B cell (primary cell): ENCODE measurements at regions not wholly inside any gene's neighbourhood (a gene's known extent, or its start where the extent isn't known, plus 50 kb on each side); places are given as distances from the start of the nearest gene placed in this dataset.

Experiments used
- CTCF ChIP-seq: fragments of 200-600 bp; IDR thresholded peaks from one replicate; pipeline ENCODE4 v1.8.0; 2022; ENCODE audit warnings: antibody characterized with exemption, mild to moderate bottlenecking
- EZH2 ChIP-seq: IDR thresholded peaks from 2 replicates; pipeline ENCODE4 v1.6.1; 2012; ENCODE audit warnings: borderline replicate concordance, low read depth, mild to moderate bottlenecking, moderate library complexity, low read length; ENCODE audit not compliant: insufficient read depth, poor library complexity, severe bottlenecking

GRCh38 chr6:160931378-160932310 lies 59.9 kb upstream of the MAP3K4 start:
- TF ChIP-seq CTCF, result no peak
- TF ChIP-seq EZH2, result no peak
